Activated B cell treated with CpG ODN at 0.5 μM for 24 hours (primary cell): ENCODE measurements at regions not wholly inside any gene's neighbourhood (a gene's known extent, or its start where the extent isn't known, plus 50 kb on each side); places are given as distances from the start of the nearest gene placed in this dataset.
"Not testable (repeated sequence)": the region's sequence is repeated elsewhere in the genome, so short reads cannot be mapped to it uniquely, and the experiment has no call there.

Source experiments
- ATAC-seq: fragments of 200-7000 bp; cut with Tn5 transposase; one replicate; pipeline ENCODE4 v1.10.0; 2021; ENCODE audit warnings: low read depth, mild to moderate bottlenecking, moderate library complexity
- CTCF ChIA-PET: fragments of 350-600 bp; sonication (Branson Sonifier 250); formaldehyde crosslinking; loops from one replicate; lab custom pipeline; 2021; ENCODE audit warnings: antibody characterized with exemption; lab: Charles Lee
- POLR2A ChIA-PET: fragments of 350-600 bp; sonication (Branson Sonifier 250); formaldehyde crosslinking; loops from one replicate; lab custom pipeline; 2021; ENCODE audit warnings: antibody characterized with exemption; lab: Charles Lee
- DNase-seq: peaks from one replicate; pipeline ENCODE4 v3.0.0; 2022
- H3K27ac Mint-ChIP-seq: one replicate; pipeline ENCODE4 v1.8.0; 2020; ENCODE audit warnings: mixed read lengths
- H3K27me3 Mint-ChIP-seq: one replicate; pipeline ENCODE4 v1.8.0; 2021; ENCODE audit warnings: mixed read lengths
- H3K36me3 Mint-ChIP-seq: one replicate; pipeline ENCODE4 v1.8.0; 2021; ENCODE audit warnings: low read depth, mixed read lengths
- H3K4me1 Mint-ChIP-seq: one replicate; pipeline ENCODE4 v1.8.0; 2021; ENCODE audit warnings: mixed read lengths
- H3K4me3 Mint-ChIP-seq: one replicate; pipeline ENCODE4 v1.8.0; 2020; ENCODE audit warnings: mild to moderate bottlenecking, mixed read lengths
- H3K9me3 Mint-ChIP-seq: one replicate; pipeline ENCODE4 v1.8.0; 2020; ENCODE audit warnings: mixed read lengths
- intact Hi-C: fragments of 100-400 bp; cut with micrococcal nuclease; formaldehyde crosslinking; loops from one replicate; pipeline ENCODE4 v1.15.1; 2024
- TF ChIP-seq, protein P1 (sequence below): fragments of 200-600 bp; IDR thresholded peaks from one replicate; pipeline ENCODE4 v1.8.0; 2022; ENCODE audit warnings: antibody characterized with exemption, mild to moderate bottlenecking

DNA sequence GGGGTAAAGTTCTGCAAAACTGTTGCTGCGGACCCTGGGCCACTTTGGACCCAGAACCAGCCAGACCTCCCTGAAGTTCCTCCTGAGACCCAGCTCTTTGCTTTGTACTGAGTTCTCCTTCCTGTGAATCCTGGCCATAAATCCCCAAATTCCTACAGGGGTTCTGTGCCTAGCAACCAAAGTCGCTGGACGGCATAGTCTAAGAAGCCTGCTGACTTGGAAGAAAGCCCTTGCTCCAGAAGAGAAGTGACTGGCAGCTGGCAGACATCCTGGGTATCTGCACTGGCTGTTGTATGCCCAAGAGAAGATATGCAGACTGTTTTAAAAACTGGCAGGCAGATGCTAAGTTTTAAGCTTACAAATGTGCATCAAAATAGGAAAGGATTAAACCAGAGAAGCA lies 99.9 kb upstream of the SLC24A4 start:
- no peak for ATAC-seq
- TF ChIP-seq, protein P1, sequence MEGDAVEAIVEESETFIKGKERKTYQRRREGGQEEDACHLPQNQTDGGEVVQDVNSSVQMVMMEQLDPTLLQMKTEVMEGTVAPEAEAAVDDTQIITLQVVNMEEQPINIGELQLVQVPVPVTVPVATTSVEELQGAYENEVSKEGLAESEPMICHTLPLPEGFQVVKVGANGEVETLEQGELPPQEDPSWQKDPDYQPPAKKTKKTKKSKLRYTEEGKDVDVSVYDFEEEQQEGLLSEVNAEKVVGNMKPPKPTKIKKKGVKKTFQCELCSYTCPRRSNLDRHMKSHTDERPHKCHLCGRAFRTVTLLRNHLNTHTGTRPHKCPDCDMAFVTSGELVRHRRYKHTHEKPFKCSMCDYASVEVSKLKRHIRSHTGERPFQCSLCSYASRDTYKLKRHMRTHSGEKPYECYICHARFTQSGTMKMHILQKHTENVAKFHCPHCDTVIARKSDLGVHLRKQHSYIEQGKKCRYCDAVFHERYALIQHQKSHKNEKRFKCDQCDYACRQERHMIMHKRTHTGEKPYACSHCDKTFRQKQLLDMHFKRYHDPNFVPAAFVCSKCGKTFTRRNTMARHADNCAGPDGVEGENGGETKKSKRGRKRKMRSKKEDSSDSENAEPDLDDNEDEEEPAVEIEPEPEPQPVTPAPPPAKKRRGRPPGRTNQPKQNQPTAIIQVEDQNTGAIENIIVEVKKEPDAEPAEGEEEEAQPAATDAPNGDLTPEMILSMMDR, result no peak
- CTCF ChIA-PET, result no interaction called here
- H3K36me3 Mint-ChIP-seq, result no peaks in the 10 kb centered on the region
- POLR2A ChIA-PET, result no interaction called here
- intact Hi-C loops, result no loop called here
- DNase-seq, result no peak
- H3K27ac Mint-ChIP-seq, result no peak overlapping the region
- no peaks in the 10 kb centered on the region for H3K4me1 Mint-ChIP-seq
- peaks cover 4% of the 10 kb centered on the region for H3K27me3 Mint-ChIP-seq
- H3K9me3 Mint-ChIP-seq, result no peaks in the 10 kb centered on the region
- no peak overlapping the region for H3K4me3 Mint-ChIP-seq

DNA sequence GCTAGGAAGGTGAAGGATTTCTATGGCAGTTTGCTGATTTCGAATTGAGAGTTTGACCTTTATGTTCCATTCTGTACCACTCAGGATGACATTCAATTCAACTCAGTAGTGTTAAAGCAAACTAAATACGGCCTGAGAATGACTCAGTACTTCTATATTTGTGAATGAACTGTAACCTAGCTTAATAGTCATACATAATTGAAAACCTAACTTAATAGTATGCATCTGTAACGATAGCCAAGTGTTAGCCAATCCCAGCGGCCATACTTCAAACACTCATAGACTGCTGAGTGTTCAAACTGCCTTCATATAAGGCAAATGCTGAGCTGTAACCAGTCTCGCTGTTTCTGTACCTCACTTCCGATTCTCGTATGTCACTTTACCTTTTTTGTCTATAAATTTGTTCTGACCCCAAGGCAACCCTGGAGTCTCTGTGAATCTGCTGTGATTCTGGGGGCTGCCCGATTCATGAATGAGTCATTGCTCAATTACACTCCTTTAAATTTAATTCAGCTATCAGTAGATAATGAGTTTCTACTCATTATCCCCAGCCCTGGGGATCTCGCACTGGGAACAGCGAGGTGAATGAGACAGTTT lies 98.5 kb upstream of the SLC24A4 start:
- TF ChIP-seq, protein P1, result no peak
- no peaks in the 10 kb centered on the region for H3K36me3 Mint-ChIP-seq
- POLR2A ChIA-PET, result no interaction called here
- CTCF ChIA-PET, result no interaction called here
- H3K9me3 Mint-ChIP-seq, result no peaks in the 10 kb centered on the region
- intact Hi-C loops, result no loop called here
- no peak overlapping the region for H3K4me3 Mint-ChIP-seq
- no peak for DNase-seq
- H3K4me1 Mint-ChIP-seq, result no peaks in the 10 kb centered on the region
- H3K27ac Mint-ChIP-seq, result no peak overlapping the region
- peaks cover 8% of the 10 kb centered on the region for H3K27me3 Mint-ChIP-seq
- no peak for ATAC-seq

DNA sequence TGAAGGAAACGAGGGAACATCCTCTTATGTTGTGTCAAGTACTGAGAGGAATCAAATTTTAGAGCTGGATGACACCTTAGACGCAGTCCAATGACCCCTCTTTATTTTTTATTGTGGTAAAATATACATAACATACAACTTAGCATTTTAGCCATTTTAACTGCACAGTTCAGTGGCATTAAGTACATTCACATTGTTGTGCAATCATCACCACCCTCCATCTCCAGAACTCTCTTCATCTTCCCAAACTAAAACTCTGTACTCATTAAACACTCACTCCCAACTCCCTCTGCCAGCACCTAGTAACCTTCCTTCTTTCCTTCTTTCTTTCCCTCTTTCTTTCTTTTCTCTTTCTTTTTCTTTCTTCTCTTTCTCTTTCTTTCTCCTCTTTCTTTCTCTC lies 97.2 kb upstream of the SLC24A4 start:
- TF ChIP-seq, protein P1, result no peak
- ChIA-PET CTCF (no interaction called here), POLR2A (no interaction called here)
- intact Hi-C loops, result no loop called here
- no peak for ATAC-seq
- no peak overlapping the region for H3K27ac Mint-ChIP-seq
- no peak overlapping the region for H3K4me3 Mint-ChIP-seq
- peaks cover 15% of the 10 kb centered on the region for H3K27me3 Mint-ChIP-seq
- no peak for DNase-seq
- no peaks in the 10 kb centered on the region for H3K4me1 Mint-ChIP-seq
- no peaks in the 10 kb centered on the region for H3K36me3 Mint-ChIP-seq
- no peaks in the 10 kb centered on the region for H3K9me3 Mint-ChIP-seq

DNA sequence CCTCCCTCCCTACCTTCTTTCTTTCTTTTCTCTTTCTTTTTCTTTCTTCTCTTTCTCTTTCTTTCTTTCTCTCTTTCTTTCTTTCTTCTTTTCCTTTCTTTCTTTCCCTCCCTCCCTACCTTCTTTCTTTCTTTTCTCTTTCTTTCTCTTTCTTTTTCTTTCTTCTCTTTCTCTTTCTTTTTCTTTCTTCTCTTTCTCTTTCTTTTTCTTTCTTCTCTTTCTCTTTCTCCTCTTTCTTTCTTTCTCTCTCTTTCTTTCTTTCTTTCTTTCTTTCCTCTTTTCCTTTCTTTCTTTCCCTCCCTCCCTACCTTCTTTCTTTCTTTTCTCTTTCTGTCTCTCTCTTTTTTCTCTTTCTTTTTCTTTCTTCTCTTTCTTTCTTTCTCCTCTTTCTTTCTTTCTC lies 96.8 kb upstream of the SLC24A4 start:
- POLR2A ChIA-PET, CTCF ChIA-PET, H3K4me1 Mint-ChIP-seq, ATAC-seq, intact Hi-C loops, H3K9me3 Mint-ChIP-seq, H3K4me3 Mint-ChIP-seq, DNase-seq, H3K27ac Mint-ChIP-seq, H3K36me3 Mint-ChIP-seq: not testable (repeated sequence)
- peaks cover 16% of the 10 kb centered on the region for H3K27me3 Mint-ChIP-seq

DNA sequence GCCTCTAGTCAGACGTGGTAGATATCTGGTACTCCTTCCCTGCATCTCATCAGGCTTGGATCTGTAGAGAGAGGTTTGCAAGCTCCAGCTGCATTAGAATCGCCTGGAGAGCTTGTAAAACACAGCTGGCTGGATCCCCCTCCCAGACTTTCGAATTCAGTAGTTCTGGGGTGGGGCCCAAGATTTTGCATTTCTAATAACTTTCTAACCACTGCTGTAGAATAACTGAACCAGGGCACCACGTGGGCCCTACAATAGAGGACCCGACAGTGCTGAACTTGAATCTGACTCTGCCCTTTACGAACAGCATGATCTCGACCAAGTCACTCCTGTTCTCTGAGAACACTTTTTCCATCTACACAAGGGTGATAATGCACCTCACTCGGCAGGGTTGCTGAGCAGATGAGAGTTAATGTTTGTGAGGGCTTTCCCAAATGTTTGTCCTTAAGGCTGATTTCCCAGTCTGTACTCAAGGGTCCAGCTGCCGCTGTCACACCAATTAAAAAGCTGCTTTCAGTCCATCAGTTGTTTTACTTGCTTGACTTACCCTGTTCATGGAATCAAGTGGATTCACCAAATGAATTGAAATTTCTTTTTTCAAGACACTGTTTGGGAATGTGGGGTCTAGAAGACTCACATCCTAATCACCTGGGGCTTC lies 86.6 kb upstream of the SLC24A4 start:
- TF ChIP-seq, protein P1, result no peak
- Mint-ChIP-seq H3K27me3 (peaks cover 39% of the 10 kb centered on the region), H3K36me3 (no peaks in the 10 kb centered on the region), H3K4me3 (no peak overlapping the region), H3K9me3 (peaks cover 4% of the 10 kb centered on the region), H3K4me1 (no peaks in the 10 kb centered on the region), H3K27ac (no peak overlapping the region)
- POLR2A ChIA-PET, result no interaction called here
- ATAC-seq (no peak), DNase-seq (no peak)
- CTCF ChIA-PET, result no interaction called here
- intact Hi-C loops, result no loop called here
